ENCODE measurements at regions not wholly inside any gene's neighbourhood (a gene's known extent, or its start where the extent isn't known, plus 50 kb on each side); places are given as distances from the start of the nearest gene placed in this dataset.

- CTCF ChIA-PET: interaction anchor here (1.4 to 2.9 kb wide), 2 partner anchors 15 to 18 kb away, joined by 3 to 7 read pairs; no protein-coding TSS in a partner anchor
- H3K36me3 Mint-ChIP-seq: no peaks in the 10 kb centered on the region
- H3K4me3 Mint-ChIP-seq: no peak overlapping the region
- DNase-seq: no peak
- no peaks in the 10 kb centered on the region for H3K9me3 Mint-ChIP-seq
- peaks cover 16% of the 10 kb centered on the region for H3K27me3 Mint-ChIP-seq
- no peak overlapping the region for H3K27ac Mint-ChIP-seq
- no peaks in the 10 kb centered on the region for H3K4me1 Mint-ChIP-seq
Measured at GRCh38 chr19:30651691-30652090, 279.5 kb downstream of the ZNF536 start.

- Mint-ChIP-seq H3K27me3 (peaks cover 16% of the 10 kb centered on the region), H3K4me1 (no peaks in the 10 kb centered on the region), H3K4me3 (no peak overlapping the region), H3K27ac (no peak overlapping the region), H3K36me3 (no peaks in the 10 kb centered on the region), H3K9me3 (no peaks in the 10 kb centered on the region)
- CTCF ChIA-PET: interaction anchor here (1.4 to 2.9 kb wide), 2 partner anchors 16 to 18 kb away, joined by 3 to 7 read pairs; no protein-coding TSS in a partner anchor
- no peak for DNase-seq
Measured at GRCh38 chr19:30651066-30651465, 278.9 kb downstream of the ZNF536 start.

GRCh38 chr19:30649934-30650614 is 277.9 kb downstream of the ZNF536 start:
- peak; percentile 59 for DNase-seq
- Mint-ChIP-seq H3K4me3 (no peak overlapping the region), H3K27ac (no peak overlapping the region), H3K36me3 (no peaks in the 10 kb centered on the region), H3K9me3 (no peaks in the 10 kb centered on the region), H3K4me1 (no peaks in the 10 kb centered on the region), H3K27me3 (peaks cover 16% of the 10 kb centered on the region)
- CTCF ChIA-PET: interaction anchor here (0.7 to 2.9 kb wide), 5 partner anchors 10 to 95 kb away, joined by 3 to 7 read pairs (median 4); no protein-coding TSS in a partner anchor

- Mint-ChIP-seq H3K27me3 (peaks cover 16% of the 10 kb centered on the region), H3K4me3 (no peak overlapping the region), H3K27ac (no peak overlapping the region), H3K36me3 (no peaks in the 10 kb centered on the region), H3K4me1 (no peaks in the 10 kb centered on the region), H3K9me3 (no peaks in the 10 kb centered on the region)
- DNase-seq: no peak
- CTCF ChIA-PET: interaction anchor here (0.7 to 2.9 kb wide), 5 partner anchors 9 to 135 kb away, joined by 3 to 7 read pairs (median 3); no protein-coding TSS in a partner anchor
Measured at GRCh38 chr19:30648866-30649862, 277.0 kb downstream of the ZNF536 start.

- H3K4me1 Mint-ChIP-seq: no peaks in the 10 kb centered on the region
- H3K4me3 Mint-ChIP-seq: no peak overlapping the region
- H3K36me3 Mint-ChIP-seq: no peaks in the 10 kb centered on the region
- CTCF ChIA-PET: no interaction called here
- peaks cover 16% of the 10 kb centered on the region for H3K27me3 Mint-ChIP-seq
- no peak overlapping the region for H3K27ac Mint-ChIP-seq
- no peak for DNase-seq
- H3K9me3 Mint-ChIP-seq: no peaks in the 10 kb centered on the region
Measured at GRCh38 chr19:30647891-30648720, 275.9 kb downstream of the ZNF536 start.

- CTCF ChIA-PET: no interaction called here
- no peaks in the 10 kb centered on the region for H3K4me1 Mint-ChIP-seq
- H3K36me3 Mint-ChIP-seq: no peaks in the 10 kb centered on the region
- no peak overlapping the region for H3K27ac Mint-ChIP-seq
- H3K4me3 Mint-ChIP-seq: no peak overlapping the region
- no peak for DNase-seq
- no peaks in the 10 kb centered on the region for H3K9me3 Mint-ChIP-seq
- peaks cover 16% of the 10 kb centered on the region for H3K27me3 Mint-ChIP-seq
Measured at GRCh38 chr19:30646806-30647205, 274.6 kb downstream of the ZNF536 start.

- CTCF ChIA-PET: no interaction called here
- Mint-ChIP-seq H3K36me3 (no peaks in the 10 kb centered on the region), H3K4me3 (no peak overlapping the region), H3K4me1 (no peaks in the 10 kb centered on the region), H3K27ac (no peak overlapping the region), H3K9me3 (no peaks in the 10 kb centered on the region), H3K27me3 (peaks cover 16% of the 10 kb centered on the region)
- DNase-seq: no peak
Measured at GRCh38 chr19:30645946-30646577, 273.9 kb downstream of the ZNF536 start.

GRCh38 chr19:30640252-30640965 is 268.2 kb downstream of the ZNF536 start:
- Mint-ChIP-seq H3K9me3 (peaks cover 6% of the 10 kb centered on the region), H3K4me1 (no peaks in the 10 kb centered on the region), H3K27ac (no peak overlapping the region), H3K4me3 (no peak overlapping the region), H3K27me3 (no peaks in the 10 kb centered on the region), H3K36me3 (no peaks in the 10 kb centered on the region)
- DNase-seq: no peak
- CTCF ChIA-PET: interaction anchor here (0.9 kb wide), 1 partner anchor 9 kb away, joined by 4 read pairs; no protein-coding TSS in a partner anchor

- Mint-ChIP-seq H3K4me1 (no peaks in the 10 kb centered on the region), H3K4me3 (no peak overlapping the region), H3K9me3 (peaks cover 6% of the 10 kb centered on the region), H3K27me3 (no peaks in the 10 kb centered on the region), H3K27ac (no peak overlapping the region), H3K36me3 (no peaks in the 10 kb centered on the region)
- no peak for DNase-seq
- CTCF ChIA-PET: no interaction called here
Measured at GRCh38 chr19:30638889-30639288, 266.7 kb downstream of the ZNF536 start.

- Mint-ChIP-seq H3K4me3 (no peak overlapping the region), H3K4me1 (no peaks in the 10 kb centered on the region), H3K9me3 (peaks cover 6% of the 10 kb centered on the region), H3K27ac (no peak overlapping the region), H3K36me3 (no peaks in the 10 kb centered on the region), H3K27me3 (no peaks in the 10 kb centered on the region)
- CTCF ChIA-PET: no interaction called here
- no peak for DNase-seq
Measured at GRCh38 chr19:30637926-30638325, 265.7 kb downstream of the ZNF536 start.

- no peak overlapping the region for H3K4me3 Mint-ChIP-seq
- no peak for DNase-seq
- no peak overlapping the region for H3K27ac Mint-ChIP-seq
- CTCF ChIA-PET: no interaction called here
- H3K27me3 Mint-ChIP-seq: no peaks in the 10 kb centered on the region
- no peaks in the 10 kb centered on the region for H3K4me1 Mint-ChIP-seq
- H3K36me3 Mint-ChIP-seq: no peaks in the 10 kb centered on the region
- H3K9me3 Mint-ChIP-seq: peaks cover 6% of the 10 kb centered on the region
Measured at GRCh38 chr19:30634996-30635975, 263.1 kb downstream of the ZNF536 start.

- no peaks in the 10 kb centered on the region for H3K4me1 Mint-ChIP-seq
- H3K9me3 Mint-ChIP-seq: peaks cover 6% of the 10 kb centered on the region
- no peak overlapping the region for H3K27ac Mint-ChIP-seq
- no peaks in the 10 kb centered on the region for H3K36me3 Mint-ChIP-seq
- H3K4me3 Mint-ChIP-seq: no peak overlapping the region
- CTCF ChIA-PET: interaction anchor here (0.7 kb wide), 2 partner anchors 47 to 48 kb away, joined by 3 read pairs; no protein-coding TSS in a partner anchor
- H3K27me3 Mint-ChIP-seq: no peaks in the 10 kb centered on the region
- no peak for DNase-seq
Measured at GRCh38 chr19:30634131-30634830, 262.1 kb downstream of the ZNF536 start.
